DND-41 (cell line): ENCODE measurements at regions not wholly inside any gene's neighbourhood (a gene's known extent, or its start where the extent isn't known, plus 50 kb on each side); places are given as distances from the start of the nearest gene placed in this dataset.

Source experiments
- ATAC-seq: fragments of 200-7000 bp; cut with Tn5 transposase; 3 replicates; pipeline ENCODE4 v1.9.1; 2021; ENCODE audit warnings: low read depth; ENCODE audit not compliant: insufficient read depth
- DNase-seq: peaks from one replicate; pipeline ENCODE4 v3.0.0-alpha.2; 2020
- H2AFZ ChIP-seq: 2 replicates; pipeline ENCODE4 v1.6.0; 2012; ENCODE audit warnings: low read depth, low read length
- H3K27ac ChIP-seq: 2 replicates; pipeline ENCODE4 v1.5.1; 2012; ENCODE audit warnings: low read length, inconsistent platforms
- H3K27me3 ChIP-seq: fragments of 200-600 bp; sonication (generic); 2 replicates; pipeline ENCODE4 v1.6.0; 2012; ENCODE audit warnings: low read length, mild to moderate bottlenecking, inconsistent platforms; ENCODE audit not compliant: insufficient read depth, poor library complexity
- H3K36me3 ChIP-seq: 2 replicates; pipeline ENCODE4 v1.5.1; 2012; ENCODE audit warnings: low read length, inconsistent platforms; ENCODE audit not compliant: insufficient read depth
- H3K4me1 ChIP-seq: 2 replicates; pipeline ENCODE4 v1.5.1; 2012; ENCODE audit warnings: mild to moderate bottlenecking, low read length; ENCODE audit not compliant: insufficient read depth
- H3K4me2 ChIP-seq: 2 replicates; pipeline ENCODE4 v1.6.0; 2012; ENCODE audit warnings: mild to moderate bottlenecking, moderate library complexity, low read length, inconsistent platforms; ENCODE audit not compliant: insufficient read depth
- H3K4me3 ChIP-seq, 2 experiments: fragments of 200-600 bp in 1 of 2; shearing (Covaris generic) in 1 of 2; 2 replicates each; pipeline ENCODE4 v1.5.1; 2012 to 2016; ENCODE audit warnings: inconsistent platforms in 2 of 2, low read length in 2 of 2, mild to moderate bottlenecking in 2 of 2, low read depth in 1 of 2, moderate library complexity in 1 of 2
- H3K79me2 ChIP-seq: 2 replicates; pipeline ENCODE4 v1.6.0; 2012; ENCODE audit warnings: low read length, inconsistent platforms; ENCODE audit not compliant: insufficient read depth
- H3K9ac ChIP-seq: 2 replicates; pipeline ENCODE4 v1.6.0; 2012; ENCODE audit warnings: low read depth, mild to moderate bottlenecking, inconsistent platforms, low read length, moderate library complexity
- H3K9me3 ChIP-seq: 2 replicates; pipeline ENCODE4 v1.5.1; 2012; ENCODE audit warnings: low read length, moderate library complexity, mild to moderate bottlenecking, inconsistent platforms; ENCODE audit not compliant: insufficient read depth, severe bottlenecking
- H4K20me1 ChIP-seq: 2 replicates; pipeline ENCODE4 v1.6.0; 2012; ENCODE audit warnings: low read length; ENCODE audit not compliant: insufficient read depth
- CTCF ChIP-seq: IDR thresholded peaks from 2 replicates; pipeline ENCODE4 v1.5.1; 2012; ENCODE audit warnings: borderline replicate concordance, low read length, moderate library complexity, mild to moderate bottlenecking; ENCODE audit not compliant: poor library complexity, severe bottlenecking; ENCODE audit errors: extremely low read depth
- EZH2 ChIP-seq: IDR thresholded peaks from 3 replicates; pipeline ENCODE4 v1.6.1; 2012; ENCODE audit warnings: borderline replicate concordance, low read depth, mild to moderate bottlenecking, moderate library complexity, low read length, inconsistent platforms; ENCODE audit not compliant: severe bottlenecking

- DNase-seq: no peak
- Histone ChIP-seq H3K27ac (no peak overlapping the region), H4K20me1 (no peaks in the 10 kb centered on the region), H3K4me1 (no peaks in the 10 kb centered on the region), H3K4me2 (no peak overlapping the region), H3K4me3 (no peak overlapping the region), H3K9me3 (no peaks in the 10 kb centered on the region), H3K9ac (no peak overlapping the region), H3K36me3 (no peaks in the 10 kb centered on the region), H2AFZ (no peak overlapping the region), H3K27me3 (no peaks in the 10 kb centered on the region), H3K79me2 (no peaks in the 10 kb centered on the region)
- no peak for TF ChIP-seq CTCF
- TF ChIP-seq EZH2: no peak
- no peak for ATAC-seq
Measured at GRCh38 chrX:22360129-22360528, 87.4 kb downstream of the CBLL2 start.

- H3K4me3 ChIP-seq: no peak overlapping the region
- no peak overlapping the region for H3K4me2 ChIP-seq
- H3K79me2 ChIP-seq: no peaks in the 10 kb centered on the region
- H4K20me1 ChIP-seq: no peaks in the 10 kb centered on the region
- no peaks in the 10 kb centered on the region for H3K9me3 ChIP-seq
- no peaks in the 10 kb centered on the region for H3K36me3 ChIP-seq
- no peaks in the 10 kb centered on the region for H3K27me3 ChIP-seq
- DNase-seq (no peak), ATAC-seq (no peak)
- TF ChIP-seq EZH2 (no peak), CTCF (no peak)
- H3K27ac ChIP-seq: no peak overlapping the region
- no peaks in the 10 kb centered on the region for H3K4me1 ChIP-seq
- H3K9ac ChIP-seq: no peak overlapping the region
- H2AFZ ChIP-seq: no peak overlapping the region
Measured at GRCh38 chrX:22365460-22365859, 92.7 kb downstream of the CBLL2 start.

- H3K4me2 ChIP-seq: no peak overlapping the region
- no peak overlapping the region for H3K27ac ChIP-seq
- H3K4me1 ChIP-seq: no peaks in the 10 kb centered on the region
- H3K36me3 ChIP-seq: no peaks in the 10 kb centered on the region
- no peak overlapping the region for H2AFZ ChIP-seq
- H3K9me3 ChIP-seq: no peaks in the 10 kb centered on the region
- ATAC-seq (no peak), DNase-seq (no peak)
- TF ChIP-seq EZH2 (no peak), CTCF (no peak)
- H3K79me2 ChIP-seq: no peaks in the 10 kb centered on the region
- no peak overlapping the region for H3K4me3 ChIP-seq
- no peak overlapping the region for H3K9ac ChIP-seq
- no peaks in the 10 kb centered on the region for H3K27me3 ChIP-seq
- H4K20me1 ChIP-seq: no peaks in the 10 kb centered on the region
Measured at GRCh38 chrX:22366166-22366702, 93.5 kb downstream of the CBLL2 start.

- Histone ChIP-seq H3K9ac (no peak overlapping the region), H2AFZ (no peak overlapping the region), H3K4me3 (no peak overlapping the region), H3K36me3 (no peaks in the 10 kb centered on the region), H3K27ac (no peak overlapping the region), H3K27me3 (no peaks in the 10 kb centered on the region), H3K9me3 (no peaks in the 10 kb centered on the region), H3K4me1 (no peaks in the 10 kb centered on the region), H3K79me2 (no peaks in the 10 kb centered on the region), H3K4me2 (no peak overlapping the region), H4K20me1 (no peaks in the 10 kb centered on the region)
- DNase-seq (no peak), ATAC-seq (no peak)
- TF ChIP-seq EZH2 (no peak), CTCF (no peak)
Measured at GRCh38 chrX:22366906-22367305, 94.2 kb downstream of the CBLL2 start.
